Daoy (cell line): ENCODE measurements at regions not wholly inside any gene's neighbourhood (a gene's known extent, or its start where the extent isn't known, plus 50 kb on each side); places are given as distances from the start of the nearest gene placed in this dataset.

ENCODE experiments used
- DNase-seq: peaks from one replicate; pipeline ENCODE4 v3.0.0-alpha.2; 2015; ENCODE audit warnings: low read depth

DNA sequence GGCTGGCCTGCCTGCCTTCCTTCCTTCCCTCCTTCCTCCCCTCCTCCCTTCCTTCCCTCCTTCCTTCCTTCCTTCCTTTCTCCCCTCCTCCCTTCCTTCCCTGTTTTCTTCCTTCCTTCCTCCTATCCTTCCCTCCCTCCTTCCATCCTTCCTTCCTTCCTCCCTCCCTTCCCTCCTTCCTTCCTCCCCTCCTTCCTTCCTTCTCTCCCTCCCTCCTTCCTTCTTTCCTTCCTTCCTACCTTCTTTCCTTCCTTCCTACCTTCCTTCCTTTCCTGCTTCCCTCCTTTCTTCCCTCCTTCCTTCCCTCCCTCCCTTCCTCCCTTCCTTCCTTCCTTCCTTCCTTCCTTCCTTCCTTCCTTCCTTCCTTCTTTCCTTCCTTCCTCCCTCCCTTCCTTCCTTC lies 70.1 kb upstream of the PTGFR start:
- DNase-seq = no peak

DNA sequence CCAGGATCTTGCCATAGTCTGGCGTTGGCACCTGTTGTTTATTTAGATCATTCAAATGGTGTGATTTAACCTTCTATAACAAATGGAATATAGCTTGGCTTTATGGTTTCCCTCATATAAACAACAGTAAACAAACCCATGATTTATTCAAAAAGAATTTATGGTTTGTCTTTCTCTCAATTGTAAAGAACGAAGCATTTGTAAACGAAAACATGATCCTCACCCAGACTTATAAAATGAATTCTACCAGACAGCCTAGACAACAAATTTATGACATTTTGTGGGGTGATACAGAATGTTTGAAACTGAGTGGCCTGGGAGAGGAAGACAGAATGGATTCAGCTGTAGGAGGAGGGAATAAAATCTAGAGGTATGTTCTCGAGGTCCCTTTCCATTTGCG lies 66.1 kb upstream of the PTGFR start:
- no peak for DNase-seq

DNA sequence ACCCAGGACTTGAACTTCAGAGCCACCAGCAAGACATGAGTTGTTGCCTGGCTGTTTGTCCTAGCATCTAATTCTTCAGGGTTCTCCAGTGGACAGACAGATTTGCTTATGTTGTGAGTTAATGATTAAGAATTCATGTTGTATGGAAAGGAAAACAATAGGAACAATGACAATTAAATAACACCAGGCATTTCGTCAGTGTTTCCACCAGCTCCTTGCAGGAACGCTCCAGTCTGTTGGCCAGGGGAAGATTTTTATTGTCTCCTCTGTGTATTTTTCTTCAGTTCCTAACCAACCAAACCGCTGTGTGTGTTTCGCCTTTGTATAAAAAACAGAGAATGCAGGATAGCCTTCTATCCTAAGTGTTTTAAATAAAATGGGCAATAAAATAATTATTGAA lies 64.4 kb upstream of the PTGFR start:
- DNase-seq = no peak

DNA sequence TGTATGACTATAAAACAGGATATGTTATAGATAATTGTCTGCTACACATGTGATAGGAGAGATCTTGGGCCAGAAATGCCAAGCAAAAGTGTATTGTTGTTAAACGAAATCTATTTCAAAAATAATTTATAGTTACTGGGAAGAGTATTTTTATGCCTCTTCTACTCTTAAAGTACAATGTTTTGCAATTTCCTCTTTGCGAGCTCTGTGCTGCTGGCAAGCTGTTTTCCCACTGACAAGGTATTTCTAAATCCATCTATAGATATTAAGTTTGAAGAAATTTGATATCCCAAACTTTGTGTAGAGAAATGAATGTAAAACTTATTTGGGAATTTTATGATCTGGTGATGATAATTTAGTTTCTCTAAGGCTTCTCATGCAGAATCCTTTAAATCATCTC lies 63.3 kb upstream of the PTGFR start:
- no peak for DNase-seq

DNA sequence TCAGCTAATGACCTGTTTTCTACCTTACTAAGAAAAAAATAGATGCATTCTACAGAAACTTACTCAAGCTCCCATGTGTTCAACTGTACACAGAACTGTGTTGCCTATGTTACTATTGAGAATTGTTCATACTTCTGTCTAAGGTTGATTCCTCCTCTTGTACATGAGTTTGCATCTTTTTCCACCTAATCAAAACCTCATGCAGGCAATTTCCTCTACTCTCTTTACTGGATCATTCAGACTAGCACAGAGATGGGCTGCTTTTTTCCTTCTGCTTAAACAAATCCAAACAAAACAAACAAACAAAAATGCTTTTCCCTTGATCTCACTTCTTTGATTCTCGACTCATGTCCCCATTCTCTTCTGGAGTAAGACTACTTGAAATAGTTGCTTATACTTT lies 58.8 kb upstream of the PTGFR start:
- DNase-seq = no peak

DNA sequence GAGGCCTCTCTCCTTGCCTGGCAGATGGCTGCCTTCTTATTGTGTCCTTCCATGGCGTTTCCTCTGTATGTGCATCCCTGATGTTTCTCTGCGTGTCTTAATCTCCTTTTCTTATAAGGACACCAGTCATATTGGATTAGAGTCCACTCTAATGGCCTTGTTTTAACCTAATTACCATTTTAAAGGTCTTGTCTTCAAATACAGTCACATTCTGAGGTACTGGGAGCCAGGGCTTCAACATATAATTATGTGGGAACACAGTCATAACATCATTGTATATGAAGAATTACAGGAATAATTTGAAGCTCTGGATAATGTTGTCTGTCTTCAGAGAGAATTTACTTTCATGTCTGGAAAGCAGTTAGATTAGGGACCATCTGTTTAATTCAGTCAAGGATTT lies 56.4 kb upstream of the PTGFR start:
- no peak for DNase-seq

DNA sequence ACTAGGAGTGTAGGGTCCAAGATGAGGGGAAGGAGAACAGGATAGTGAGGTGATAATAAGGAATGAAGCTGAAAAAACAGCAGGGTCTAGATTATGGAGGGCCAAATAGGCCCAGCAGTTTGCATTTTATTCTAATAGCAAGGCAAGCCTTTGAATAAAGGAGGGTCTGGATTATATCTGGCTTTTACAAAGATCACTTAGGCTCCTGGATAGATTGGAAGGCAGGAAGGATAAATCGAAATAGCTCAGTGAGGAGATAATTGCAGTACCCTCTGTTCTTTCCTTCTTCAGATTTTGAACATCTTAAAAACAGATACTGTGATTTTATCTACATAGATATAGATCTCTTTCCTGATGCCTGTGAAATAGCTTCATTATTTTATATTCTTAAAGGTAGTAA lies 53.8 kb upstream of the PTGFR start:
- no peak for DNase-seq

DNA sequence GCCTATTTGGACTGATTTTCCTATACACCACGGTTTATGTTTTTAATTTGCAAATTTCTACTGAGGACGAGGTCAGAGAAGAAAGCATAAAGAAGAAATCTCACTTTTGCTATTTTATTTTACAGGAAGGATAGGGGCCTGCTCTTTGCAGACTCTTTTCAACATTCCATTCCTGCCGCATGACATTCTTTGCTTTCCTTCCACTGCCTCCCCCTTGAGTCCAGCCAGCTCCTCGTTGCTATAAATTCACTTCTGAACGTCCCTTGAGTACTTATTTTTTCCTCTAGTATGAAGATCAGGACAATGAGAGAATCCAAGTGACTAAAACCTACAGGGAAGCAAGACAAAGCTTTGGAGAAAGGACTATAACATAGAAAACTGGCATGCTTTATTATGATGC lies 53.4 kb upstream of the PTGFR start:
- no peak for DNase-seq

DNA sequence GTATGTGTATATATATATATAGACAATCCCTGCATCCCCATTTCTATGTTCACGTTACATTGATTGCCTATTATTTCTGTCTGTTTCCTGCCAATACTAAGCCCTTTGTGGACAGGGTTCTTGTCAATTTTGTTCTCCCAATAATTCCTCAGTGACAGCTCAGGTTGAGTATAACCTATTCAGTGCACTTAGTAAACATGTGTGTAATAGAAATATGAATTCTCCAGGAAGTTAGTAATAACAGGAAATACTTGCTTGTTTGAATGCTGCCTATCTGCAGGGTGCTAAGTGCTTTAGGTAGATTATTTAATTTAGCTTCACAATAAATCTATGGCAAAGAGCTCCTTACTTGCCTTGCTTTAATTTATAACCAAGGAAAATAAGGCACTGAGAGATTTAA lies 52.8 kb upstream of the PTGFR start:
- no peak for DNase-seq

DNA sequence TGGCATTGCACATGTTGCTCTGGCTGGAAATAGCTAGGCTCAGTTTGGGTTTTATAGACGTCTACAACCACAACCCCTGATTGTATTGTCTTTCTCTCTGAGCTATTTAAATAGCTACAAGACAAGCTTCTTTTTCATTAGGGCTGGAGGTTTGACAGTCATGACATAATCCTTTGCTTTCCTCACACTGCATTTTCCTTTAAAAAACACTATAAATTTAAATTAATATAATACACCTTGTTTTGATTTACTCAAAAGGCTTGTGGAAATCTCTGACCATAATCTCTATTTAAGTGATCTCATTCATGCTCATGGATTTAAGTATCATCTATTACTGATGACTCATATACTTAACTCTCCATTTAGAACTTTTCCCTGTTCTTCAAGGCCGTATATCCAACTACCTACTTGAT lies 50.4 kb upstream of the PTGFR start:
- peak; percentile 9 for DNase-seq
